SK-N-SH treated with all-trans-retinoic acid at 6 μM for 48 hours (cell line): ENCODE measurements at regions not wholly inside any gene's neighbourhood (a gene's known extent, or its start where the extent isn't known, plus 50 kb on each side); places are given as distances from the start of the nearest gene placed in this dataset.

Source experiments
- ATAC-seq: fragments of 200-7000 bp; cut with Tn5 transposase; 3 replicates; pipeline ENCODE4 v1.9.1; 2020; ENCODE audit warnings: mild to moderate bottlenecking, moderate library complexity
- BACH2 ChIP-seq: fragments of 250-450 bp; sonication (Bioruptor Pico); IDR thresholded peaks from 2 replicates; pipeline ENCODE4 v1.9.0; 2021; ENCODE audit warnings: mild to moderate bottlenecking, borderline replicate concordance
- ESRRG ChIP-seq: fragments of 250-450 bp; sonication (Bioruptor Pico); IDR thresholded peaks from 2 replicates; pipeline ENCODE4 v1.6.1; 2021; ENCODE audit warnings: mild to moderate bottlenecking
- OSR1 ChIP-seq: fragments of 250-450 bp; sonication (Bioruptor Pico); IDR thresholded peaks from 2 replicates; pipeline ENCODE4 v1.8.0; 2022; ENCODE audit warnings: moderate library complexity, mild to moderate bottlenecking, inconsistent platforms
- POU6F1 ChIP-seq: fragments of 250-450 bp; sonication (Bioruptor Pico); IDR thresholded peaks from 2 replicates; pipeline ENCODE4 v1.8.0; 2021; ENCODE audit warnings: low read depth, mild to moderate bottlenecking, moderate library complexity, borderline replicate concordance
- RARB ChIP-seq: fragments of 250-450 bp; sonication (Bioruptor Pico); IDR thresholded peaks from 2 replicates; pipeline ENCODE4 v1.8.0; 2021; ENCODE audit warnings: mild to moderate bottlenecking, moderate library complexity
- SNAI2 ChIP-seq: fragments of 250-450 bp; sonication (Bioruptor Pico); IDR thresholded peaks from 2 replicates; pipeline ENCODE4 v1.5.0; 2020; ENCODE audit warnings: mild to moderate bottlenecking, moderate library complexity
- TCF4 ChIP-seq: fragments of 250-450 bp; sonication (Bioruptor Pico); IDR thresholded peaks from 2 replicates; pipeline ENCODE4 v1.8.0; 2021; ENCODE audit warnings: mild to moderate bottlenecking, moderate library complexity, borderline replicate concordance
- TOX ChIP-seq: fragments of 250-450 bp; sonication (Bioruptor Pico); IDR thresholded peaks from 2 replicates; pipeline ENCODE4 v1.8.0; 2021; ENCODE audit warnings: mild to moderate bottlenecking, moderate library complexity, borderline replicate concordance
- TSHZ2 ChIP-seq: fragments of 250-450 bp; sonication (Bioruptor Pico); IDR thresholded peaks from 2 replicates; pipeline ENCODE4 v1.5.0; 2020; ENCODE audit warnings: mild to moderate bottlenecking, moderate library complexity
- ZFP3 ChIP-seq: fragments of 250-450 bp; sonication (Bioruptor Pico); IDR thresholded peaks from 2 replicates; pipeline ENCODE4 v1.5.0; 2020; ENCODE audit warnings: mild to moderate bottlenecking, moderate library complexity
- ZFP30 ChIP-seq: fragments of 450-650 bp; formaldehyde crosslinking; IDR thresholded peaks from 2 replicates; pipeline ENCODE4 v1.5.0; 2022; ENCODE audit warnings: mild to moderate bottlenecking, moderate library complexity
- ZNF565 ChIP-seq: fragments of 450-650 bp; formaldehyde crosslinking; conservative IDR thresholded peaks from 2 replicates; pipeline ENCODE4 v1.5.0; 2020; ENCODE audit warnings: low read depth, mild to moderate bottlenecking, moderate library complexity
- ZNF8 ChIP-seq: fragments of 450-650 bp; formaldehyde crosslinking; IDR thresholded peaks from 2 replicates; pipeline ENCODE4 v1.5.0; 2020; ENCODE audit warnings: mild to moderate bottlenecking, moderate library complexity
- TF ChIP-seq, protein P1 (sequence below): fragments of 250-450 bp; sonication (Bioruptor Pico); IDR thresholded peaks from 2 replicates; pipeline ENCODE4 v1.5.1; 2021; ENCODE audit warnings: mild to moderate bottlenecking, moderate library complexity
- TF ChIP-seq, protein P2 (sequence below): fragments of 250-450 bp; sonication (Bioruptor Pico); IDR thresholded peaks from 2 replicates; pipeline ENCODE4 v1.5.1; 2020; ENCODE audit warnings: low read depth, mild to moderate bottlenecking, moderate library complexity

DNA sequence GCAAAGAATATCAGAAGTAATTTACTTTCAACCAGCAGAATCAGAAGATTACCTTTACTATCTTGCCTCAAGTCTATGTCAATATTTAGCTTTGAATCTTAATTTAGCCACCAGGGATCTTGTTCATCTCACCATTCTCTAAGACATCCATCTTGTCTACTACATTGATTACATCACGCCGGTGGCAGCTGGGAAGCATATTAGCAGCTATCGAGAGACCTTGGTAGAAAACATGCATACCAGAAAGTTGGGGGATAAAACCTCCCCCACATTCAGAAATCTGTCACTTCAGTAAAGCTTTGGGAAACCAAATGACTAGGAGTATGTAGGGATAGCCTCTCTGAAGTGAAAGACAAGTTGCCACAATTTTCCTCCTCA lies 703.8 kb upstream of the FSHR start:
- ATAC-seq: no peak
- no peak for TF ChIP-seq SNAI2 (CRISPR knock-in tag)
- no peak for TF ChIP-seq BACH2 (CRISPR knock-in tag)
- TF ChIP-seq ZFP30 (CRISPR knock-in tag): no peak
- TF ChIP-seq ZFP3 (CRISPR knock-in tag): no peak
- TF ChIP-seq, protein P1, sequence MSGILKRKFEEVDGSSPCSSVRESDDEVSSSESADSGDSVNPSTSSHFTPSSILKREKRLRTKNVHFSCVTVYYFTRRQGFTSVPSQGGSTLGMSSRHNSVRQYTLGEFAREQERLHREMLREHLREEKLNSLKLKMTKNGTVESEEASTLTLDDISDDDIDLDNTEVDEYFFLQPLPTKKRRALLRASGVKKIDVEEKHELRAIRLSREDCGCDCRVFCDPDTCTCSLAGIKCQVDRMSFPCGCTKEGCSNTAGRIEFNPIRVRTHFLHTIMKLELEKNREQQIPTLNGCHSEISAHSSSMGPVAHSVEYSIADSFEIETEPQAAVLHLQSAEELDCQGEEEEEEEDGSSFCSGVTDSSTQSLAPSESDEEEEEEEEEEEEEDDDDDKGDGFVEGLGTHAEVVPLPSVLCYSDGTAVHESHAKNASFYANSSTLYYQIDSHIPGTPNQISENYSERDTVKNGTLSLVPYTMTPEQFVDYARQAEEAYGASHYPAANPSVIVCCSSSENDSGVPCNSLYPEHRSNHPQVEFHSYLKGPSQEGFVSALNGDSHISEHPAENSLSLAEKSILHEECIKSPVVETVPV: no peak

DNA sequence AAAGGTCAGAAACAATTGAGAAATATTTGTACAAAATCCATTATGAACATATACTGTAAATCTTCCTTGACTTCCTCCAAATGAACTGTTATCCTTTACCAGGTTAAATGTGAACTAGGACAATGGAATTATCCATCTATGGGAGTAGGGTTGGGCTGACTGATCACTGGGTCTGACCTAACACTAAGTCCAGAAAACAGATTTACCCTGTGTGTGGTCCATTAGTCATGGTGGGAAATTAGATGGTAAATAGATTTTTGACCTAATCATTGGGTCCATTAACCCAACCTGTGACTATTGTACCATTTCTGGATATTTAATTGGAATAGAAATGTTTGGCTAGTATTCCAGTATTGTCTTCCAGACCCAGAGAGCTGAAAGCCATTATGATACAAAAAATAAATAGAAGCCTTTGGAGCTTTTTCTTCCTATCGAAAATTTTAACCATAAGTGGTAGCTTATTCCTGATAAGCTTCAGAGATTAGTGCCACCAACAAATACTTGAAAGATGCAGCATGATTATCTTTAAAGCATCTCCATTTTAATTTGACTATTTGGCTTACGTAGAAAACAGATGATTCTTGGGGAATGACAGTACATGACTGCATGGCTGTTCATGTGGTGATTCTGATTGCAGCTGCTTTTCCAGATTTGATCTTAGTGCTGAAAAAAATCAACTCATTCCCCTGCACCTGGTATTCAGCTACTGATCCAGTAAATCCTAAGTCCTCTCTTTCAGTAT lies 703.2 kb upstream of the FSHR start:
- TF ChIP-seq ZNF565 (CRISPR knock-in tag) (no peak), TOX (no peak), ZNF8 (no peak), TCF4 (CRISPR knock-in tag) (peak; percentile 80; the same call in 1 of the 2 replicates), TSHZ2 (peak; percentile 48; the same call in 1 of the 2 replicates)
- TF ChIP-seq, all 23 proteins: peak for 2
- ATAC-seq: no peak

DNA sequence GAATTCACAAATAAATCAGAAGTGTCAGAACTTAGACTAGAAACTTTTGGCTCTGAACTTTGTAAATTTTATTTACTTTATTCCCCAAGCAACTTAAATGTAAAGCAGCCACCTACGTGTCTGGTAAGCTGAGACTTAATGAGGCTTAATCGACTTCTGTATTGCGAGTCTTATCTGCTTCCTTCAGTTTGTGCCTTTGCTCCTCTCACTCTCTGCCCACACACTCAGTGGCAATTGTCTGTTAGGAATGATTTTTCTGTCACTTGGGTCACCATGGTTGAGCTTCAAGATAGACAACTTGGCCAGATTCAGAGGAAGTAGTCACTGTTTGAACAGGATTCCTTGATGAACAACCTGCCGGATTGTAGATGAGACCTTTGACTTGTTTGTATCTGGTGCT lies 691.4 kb upstream of the FSHR start:
- TF ChIP-seq, protein P2, sequence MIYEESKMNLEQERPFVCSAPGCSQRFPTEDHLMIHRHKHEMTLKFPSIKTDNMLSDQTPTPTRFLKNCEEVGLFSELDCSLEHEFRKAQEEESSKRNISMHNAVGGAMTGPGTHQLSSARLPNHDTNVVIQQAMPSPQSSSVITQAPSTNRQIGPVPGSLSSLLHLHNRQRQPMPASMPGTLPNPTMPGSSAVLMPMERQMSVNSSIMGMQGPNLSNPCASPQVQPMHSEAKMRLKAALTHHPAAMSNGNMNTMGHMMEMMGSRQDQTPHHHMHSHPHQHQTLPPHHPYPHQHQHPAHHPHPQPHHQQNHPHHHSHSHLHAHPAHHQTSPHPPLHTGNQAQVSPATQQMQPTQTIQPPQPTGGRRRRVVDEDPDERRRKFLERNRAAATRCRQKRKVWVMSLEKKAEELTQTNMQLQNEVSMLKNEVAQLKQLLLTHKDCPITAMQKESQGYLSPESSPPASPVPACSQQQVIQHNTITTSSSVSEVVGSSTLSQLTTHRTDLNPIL (CRISPR knock-in tag): no peak
- TF ChIP-seq ZNF565 (CRISPR knock-in tag) (no peak), RARB (CRISPR knock-in tag) (no peak), ESRRG (no peak), ZFP3 (CRISPR knock-in tag) (no peak), TOX (no peak), OSR1 (CRISPR knock-in tag) (no peak), TSHZ2 (no peak), ZNF8 (no peak), POU6F1 (CRISPR knock-in tag) (no peak), ZFP30 (CRISPR knock-in tag) (no peak)
- TF ChIP-seq, protein P1: no peak
- no peak for ATAC-seq
